ENCODE measurements at regions not wholly inside any gene's neighbourhood (a gene's known extent, or its start where the extent isn't known, plus 50 kb on each side); places are given as distances from the start of the nearest gene placed in this dataset.

GRCh38 chr11:82056450-82056849 is 677.2 kb downstream of the FAM181B start:
- no peak overlapping the region for H3K9ac ChIP-seq (ENCODE audit: low read depth, low read length, poor library complexity)
- H4K8ac ChIP-seq (ENCODE audit: low read depth, low read length), result no peak overlapping the region
- DNase-seq (ENCODE audit: low spot score), result no peak
- no peaks in the 10 kb centered on the region for H3K27me3 ChIP-seq (ENCODE audit: control insufficient read depth in 3 of 3, insufficient read depth in 3 of 3, low read depth in 1 of 3, low read length in 3 of 3)
- no peak overlapping the region for H3K4ac ChIP-seq (ENCODE audit: low read length)
- H3K36me3 ChIP-seq (replicated peaks in 1 of 2; ENCODE audit: control insufficient read depth in 2 of 2, insufficient read depth in 2 of 2, low read length in 2 of 2), result no peaks in the 10 kb centered on the region
- H3K14ac ChIP-seq (ENCODE audit: low read length), result no peak overlapping the region
- no peaks in the 10 kb centered on the region for H3K4me1 ChIP-seq (ENCODE audit: control insufficient read depth in 2 of 2, insufficient read depth in 1 of 2, low read depth in 1 of 2, low read length in 2 of 2)
- no peak overlapping the region for H3K4me2 ChIP-seq (ENCODE audit: insufficient read depth, low read length, poor library complexity, severe bottlenecking)
- H2AFZ ChIP-seq (ENCODE audit: low read length), result no peak overlapping the region
- no peak overlapping the region for H3K18ac ChIP-seq (ENCODE audit: low read length)
- H3K23ac ChIP-seq (ENCODE audit: low read depth, low read length, poor library complexity), result no peak overlapping the region
- no peaks in the 10 kb centered on the region for H3K79me1 ChIP-seq (ENCODE audit: low read depth, low read length)
- no peak overlapping the region for H2BK12ac ChIP-seq (ENCODE audit: low read length)
- no peak overlapping the region for H2BK15ac ChIP-seq (ENCODE audit: low read length)
- no CpG with 5 or more reads among the region's 1 CpG for whole genome bisulfite sequencing, 2 donors (ENCODE audit: extremely low coverage in 2 of 2, insufficient read length in 2 of 2, insufficient replicate concordance in 1 of 2)
- H3K9me3 ChIP-seq (replicated peaks in 1 of 2; ENCODE audit: control insufficient read depth in 2 of 2, insufficient read depth in 1 of 2, low read depth in 1 of 2, low read length in 2 of 2), result no peaks in the 10 kb centered on the region
- H2BK5ac ChIP-seq (ENCODE audit: low read length), result no peak overlapping the region
- H3K4me3 ChIP-seq (ENCODE audit: low read length in 2 of 2), result no peak overlapping the region
- H2BK120ac ChIP-seq (ENCODE audit: low read depth, low read length), result no peak overlapping the region
- no peak overlapping the region for H4K91ac ChIP-seq (ENCODE audit: low read depth, low read length, poor library complexity)
- H2AK5ac ChIP-seq (ENCODE audit: low read depth, low read length), result no peak overlapping the region
- H3K27ac ChIP-seq (replicated peaks; ENCODE audit: low read length), result no peak overlapping the region

- H2AFZ ChIP-seq (ENCODE audit: low read length), result no peak overlapping the region
- no peaks in the 10 kb centered on the region for H3K9me3 ChIP-seq (replicated peaks in 1 of 2; ENCODE audit: control insufficient read depth in 2 of 2, insufficient read depth in 1 of 2, low read depth in 1 of 2, low read length in 2 of 2)
- H3K27me3 ChIP-seq (ENCODE audit: control insufficient read depth in 3 of 3, insufficient read depth in 3 of 3, low read depth in 1 of 3, low read length in 3 of 3), result no peaks in the 10 kb centered on the region
- no peak overlapping the region for H2BK120ac ChIP-seq (ENCODE audit: low read depth, low read length)
- no peaks in the 10 kb centered on the region for H3K36me3 ChIP-seq (replicated peaks in 1 of 2; ENCODE audit: control insufficient read depth in 2 of 2, insufficient read depth in 2 of 2, low read length in 2 of 2)
- H3K4me2 ChIP-seq (ENCODE audit: insufficient read depth, low read length, poor library complexity, severe bottlenecking), result no peak overlapping the region
- H4K8ac ChIP-seq (ENCODE audit: low read depth, low read length), result no peak overlapping the region
- H2BK12ac ChIP-seq (ENCODE audit: low read length), result no peak overlapping the region
- no peaks in the 10 kb centered on the region for H3K4me1 ChIP-seq (ENCODE audit: control insufficient read depth in 2 of 2, insufficient read depth in 1 of 2, low read depth in 1 of 2, low read length in 2 of 2)
- no peak overlapping the region for H3K23ac ChIP-seq (ENCODE audit: low read depth, low read length, poor library complexity)
- no peak overlapping the region for H2BK15ac ChIP-seq (ENCODE audit: low read length)
- DNase-seq (ENCODE audit: low spot score), result no peak
- no peak overlapping the region for H3K14ac ChIP-seq (ENCODE audit: low read length)
- no peak overlapping the region for H2BK5ac ChIP-seq (ENCODE audit: low read length)
- no CpG with 5 or more reads among the region's 3 CpGs for whole genome bisulfite sequencing, 2 donors (ENCODE audit: extremely low coverage in 2 of 2, insufficient read length in 2 of 2, insufficient replicate concordance in 1 of 2)
- no peak overlapping the region for H3K18ac ChIP-seq (ENCODE audit: low read length)
- no peak overlapping the region for H3K9ac ChIP-seq (ENCODE audit: low read depth, low read length, poor library complexity)
- H3K27ac ChIP-seq (replicated peaks; ENCODE audit: low read length), result no peak overlapping the region
- no peak overlapping the region for H2AK5ac ChIP-seq (ENCODE audit: low read depth, low read length)
- no peak overlapping the region for H3K4ac ChIP-seq (ENCODE audit: low read length)
- H3K79me1 ChIP-seq (ENCODE audit: low read depth, low read length), result no peaks in the 10 kb centered on the region
- H3K4me3 ChIP-seq (ENCODE audit: low read length in 2 of 2), result no peak overlapping the region
- H4K91ac ChIP-seq (ENCODE audit: low read depth, low read length, poor library complexity), result no peak overlapping the region
These were observed 684.5 kb downstream of the FAM181B start for GRCh38 chr11:82049199-82049598.

DNA sequence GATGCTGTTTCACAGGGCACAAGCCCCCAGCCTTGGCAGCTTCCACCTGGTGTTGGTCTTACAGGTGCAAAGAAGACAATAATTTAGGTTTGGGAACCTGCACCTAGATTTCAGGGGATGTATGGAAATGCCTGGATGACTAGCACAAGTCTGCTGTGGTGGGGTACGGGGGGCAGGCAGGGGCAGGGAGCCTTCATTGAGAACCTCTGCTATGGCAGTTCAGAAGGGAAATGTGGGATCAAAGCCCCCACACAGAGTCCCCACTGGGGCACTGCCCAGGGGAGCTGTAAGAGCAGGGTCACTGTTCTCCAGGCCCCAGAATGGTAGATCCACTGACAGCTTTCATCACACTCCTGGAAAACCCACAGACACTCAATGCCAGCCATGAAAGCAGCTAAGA is 686.5 kb downstream of the FAM181B start:
- H2BK12ac ChIP-seq (ENCODE audit: low read length), result no peak overlapping the region
- no peak overlapping the region for H3K4me2 ChIP-seq (ENCODE audit: insufficient read depth, low read length, poor library complexity, severe bottlenecking)
- no peak overlapping the region for H2BK120ac ChIP-seq (ENCODE audit: low read depth, low read length)
- no peaks in the 10 kb centered on the region for H3K79me1 ChIP-seq (ENCODE audit: low read depth, low read length)
- no peaks in the 10 kb centered on the region for H3K36me3 ChIP-seq (replicated peaks in 1 of 2; ENCODE audit: control insufficient read depth in 2 of 2, insufficient read depth in 2 of 2, low read length in 2 of 2)
- no peak overlapping the region for H4K91ac ChIP-seq (ENCODE audit: low read depth, low read length, poor library complexity)
- H3K9me3 ChIP-seq (replicated peaks in 1 of 2; ENCODE audit: control insufficient read depth in 2 of 2, insufficient read depth in 1 of 2, low read depth in 1 of 2, low read length in 2 of 2), result no peaks in the 10 kb centered on the region
- no peak overlapping the region for H3K4ac ChIP-seq (ENCODE audit: low read length)
- no peak overlapping the region for H3K27ac ChIP-seq (replicated peaks; ENCODE audit: low read length)
- no peak overlapping the region for H4K8ac ChIP-seq (ENCODE audit: low read depth, low read length)
- H2BK5ac ChIP-seq (ENCODE audit: low read length), result no peak overlapping the region
- DNase-seq (ENCODE audit: low spot score), result no peak
- H3K14ac ChIP-seq (ENCODE audit: low read length), result no peak overlapping the region
- no peak overlapping the region for H3K23ac ChIP-seq (ENCODE audit: low read depth, low read length, poor library complexity)
- no peak overlapping the region for H3K4me3 ChIP-seq (ENCODE audit: low read length in 2 of 2)
- no CpG with 5 or more reads among the region's 1 CpG for WGBS, 2 donors (ENCODE audit: extremely low coverage in 2 of 2, insufficient read length in 2 of 2, insufficient replicate concordance in 1 of 2)
- no peak overlapping the region for H2BK15ac ChIP-seq (ENCODE audit: low read length)
- H3K27me3 ChIP-seq (ENCODE audit: control insufficient read depth in 3 of 3, insufficient read depth in 3 of 3, low read depth in 1 of 3, low read length in 3 of 3), result no peaks in the 10 kb centered on the region
- no peak overlapping the region for H2AFZ ChIP-seq (ENCODE audit: low read length)
- no peak overlapping the region for H2AK5ac ChIP-seq (ENCODE audit: low read depth, low read length)
- H3K18ac ChIP-seq (ENCODE audit: low read length), result no peak overlapping the region
- no peak overlapping the region for H3K9ac ChIP-seq (ENCODE audit: low read depth, low read length, poor library complexity)
- H3K4me1 ChIP-seq (ENCODE audit: control insufficient read depth in 2 of 2, insufficient read depth in 1 of 2, low read depth in 1 of 2, low read length in 2 of 2), result no peaks in the 10 kb centered on the region

DNA sequence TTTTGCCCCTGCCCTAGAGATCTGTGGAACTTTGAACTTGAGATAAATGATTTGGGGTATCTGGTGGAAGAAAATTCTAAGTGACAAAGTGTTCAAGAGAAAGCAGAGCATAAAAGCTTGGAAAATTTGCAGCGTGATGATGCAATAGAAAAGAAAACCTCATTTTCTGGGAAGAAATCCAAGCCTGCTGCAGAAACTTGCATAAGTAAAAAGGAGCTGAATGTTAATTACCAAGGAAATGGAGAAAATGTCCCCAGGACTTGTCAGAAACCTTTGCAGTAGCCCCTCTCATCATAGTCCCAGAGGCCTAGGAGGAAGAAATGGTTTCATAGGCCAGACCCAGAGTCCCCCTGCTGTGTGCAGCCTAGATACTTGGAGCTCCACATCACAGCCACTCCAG is 686.9 kb downstream of the FAM181B start:
- Histone ChIP-seq H3K27ac (replicated peaks; ENCODE audit: low read length) (no peak overlapping the region), H3K79me1 (ENCODE audit: low read depth, low read length) (no peaks in the 10 kb centered on the region), H2AK5ac (ENCODE audit: low read depth, low read length) (no peak overlapping the region), H3K4me1 (ENCODE audit: control insufficient read depth in 2 of 2, insufficient read depth in 1 of 2, low read depth in 1 of 2, low read length in 2 of 2) (no peaks in the 10 kb centered on the region), H3K9ac (ENCODE audit: low read depth, low read length, poor library complexity) (no peak overlapping the region), H3K36me3 (replicated peaks in 1 of 2; ENCODE audit: control insufficient read depth in 2 of 2, insufficient read depth in 2 of 2, low read length in 2 of 2) (no peaks in the 10 kb centered on the region), H2BK5ac (ENCODE audit: low read length) (no peak overlapping the region), H2BK120ac (ENCODE audit: low read depth, low read length) (no peak overlapping the region), H3K4me2 (ENCODE audit: insufficient read depth, low read length, poor library complexity, severe bottlenecking) (no peak overlapping the region), H3K4ac (ENCODE audit: low read length) (no peak overlapping the region), H3K18ac (ENCODE audit: low read length) (no peak overlapping the region), H3K9me3 (replicated peaks in 1 of 2; ENCODE audit: control insufficient read depth in 2 of 2, insufficient read depth in 1 of 2, low read depth in 1 of 2, low read length in 2 of 2) (no peaks in the 10 kb centered on the region), H2BK12ac (ENCODE audit: low read length) (no peak overlapping the region), H3K14ac (ENCODE audit: low read length) (no peak overlapping the region), H2BK15ac (ENCODE audit: low read length) (no peak overlapping the region), H4K91ac (ENCODE audit: low read depth, low read length, poor library complexity) (no peak overlapping the region), H3K4me3 (ENCODE audit: low read length in 2 of 2) (no peak overlapping the region), H2AFZ (ENCODE audit: low read length) (no peak overlapping the region), H3K23ac (ENCODE audit: low read depth, low read length, poor library complexity) (no peak overlapping the region), H3K27me3 (ENCODE audit: control insufficient read depth in 3 of 3, insufficient read depth in 3 of 3, low read depth in 1 of 3, low read length in 3 of 3) (no peaks in the 10 kb centered on the region), H4K8ac (ENCODE audit: low read depth, low read length) (no peak overlapping the region)
- no CpG with 5 or more reads among the region's 1 CpG for WGBS, 2 donors (ENCODE audit: extremely low coverage in 2 of 2, insufficient read length in 2 of 2, insufficient replicate concordance in 1 of 2)
- no peak for DNase-seq (ENCODE audit: low spot score)
